Fibroblast of villous mesenchyme (primary cell): ENCODE measurements at regions not wholly inside any gene's neighbourhood (a gene's known extent, or its start where the extent isn't known, plus 50 kb on each side); places are given as distances from the start of the nearest gene placed in this dataset.
"Not testable (repeated sequence)": the region's sequence is repeated elsewhere in the genome, so short reads cannot be mapped to it uniquely, and the experiment has no call there.

ENCODE experiments used
- DNase-seq: peaks from one replicate; pipeline ENCODE4 v3.0.0-alpha.2; 2010; ENCODE audit warnings: low read depth
- H3K4me3 ChIP-seq: 2 replicates; pipeline ENCODE4 v1.5.1; 2011; ENCODE audit warnings: low read depth, mild to moderate bottlenecking, low read length
- CTCF ChIP-seq: IDR thresholded peaks from 2 replicates; pipeline ENCODE4 v1.5.1; 2012; ENCODE audit warnings: low read depth, mild to moderate bottlenecking, low read length; ENCODE audit not compliant: insufficient read depth

DNA sequence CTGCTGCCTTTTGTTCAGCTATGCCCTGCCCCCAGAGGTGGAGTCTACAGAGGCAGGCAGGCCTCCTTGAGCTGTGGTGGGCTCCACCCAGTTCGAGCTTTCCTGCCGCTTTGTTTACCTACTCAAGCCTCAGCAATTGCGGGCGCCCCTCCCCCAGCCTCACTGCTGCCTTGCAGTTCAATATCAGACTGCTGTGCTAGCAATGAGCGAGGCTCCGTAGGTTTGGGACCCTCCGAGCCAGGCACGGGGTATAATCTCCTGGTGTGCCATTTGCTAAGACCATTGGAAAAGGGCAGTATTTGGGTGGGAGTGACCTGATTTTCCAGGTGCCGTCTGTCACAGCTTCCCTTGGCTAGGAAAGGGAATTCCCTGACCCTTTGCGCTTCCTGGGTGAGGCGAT, 51.9 kb downstream of the DIPK2A start:
- H3K4me3 ChIP-seq, DNase-seq: not testable (repeated sequence)

DNA sequence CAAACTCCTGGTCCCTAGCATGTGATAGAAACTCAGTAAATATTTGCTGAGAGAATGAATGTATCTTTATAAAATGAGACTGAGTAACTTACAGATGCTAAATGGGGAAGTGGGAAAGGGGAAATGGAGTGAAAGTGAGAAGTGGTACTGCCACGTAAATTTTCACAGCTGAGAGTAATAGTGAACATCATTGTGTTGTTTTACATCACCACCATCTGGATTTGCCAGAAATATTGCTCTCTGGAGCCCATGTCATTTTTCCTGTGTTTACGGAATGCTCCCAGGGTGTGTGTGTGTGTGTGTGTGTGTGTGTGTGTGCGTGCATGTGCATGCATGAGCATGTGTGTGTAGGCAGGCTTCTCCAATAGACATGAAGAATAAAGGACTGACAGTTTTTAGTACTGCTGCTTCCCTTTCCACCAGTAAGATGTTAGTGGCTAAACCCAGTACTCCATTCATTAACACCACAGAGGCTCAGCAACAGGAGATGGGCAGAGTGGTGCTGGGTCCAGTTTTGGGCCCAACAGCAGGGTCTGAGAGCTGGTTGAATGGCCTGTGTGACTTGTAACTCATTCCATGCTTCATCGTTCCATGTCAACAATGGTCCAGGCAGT, 57.3 kb downstream of the DIPK2A start:
- DNase-seq = no peak
- no peak overlapping the region for H3K4me3 ChIP-seq
- no peak for TF ChIP-seq CTCF

DNA sequence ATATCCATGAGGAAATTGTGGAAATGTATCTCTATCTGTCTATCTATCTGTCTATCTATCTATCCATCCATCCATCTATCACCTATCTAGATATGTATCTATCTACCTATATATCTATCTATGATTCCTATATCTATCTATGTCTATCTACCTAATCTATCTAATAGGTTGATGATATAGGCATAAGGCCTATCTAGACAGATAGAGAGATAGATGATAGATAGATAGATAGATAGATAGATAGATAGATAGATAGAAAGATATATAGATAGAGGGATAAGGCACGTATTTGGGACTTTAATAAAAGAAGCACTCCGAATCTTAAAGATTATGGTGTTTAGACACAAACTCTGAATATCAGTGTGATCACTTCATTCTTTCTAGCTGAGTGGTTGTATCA, 58.1 kb downstream of the DIPK2A start:
- no peak for TF ChIP-seq CTCF
- no peak for DNase-seq
- H3K4me3 ChIP-seq = no peak overlapping the region

DNA sequence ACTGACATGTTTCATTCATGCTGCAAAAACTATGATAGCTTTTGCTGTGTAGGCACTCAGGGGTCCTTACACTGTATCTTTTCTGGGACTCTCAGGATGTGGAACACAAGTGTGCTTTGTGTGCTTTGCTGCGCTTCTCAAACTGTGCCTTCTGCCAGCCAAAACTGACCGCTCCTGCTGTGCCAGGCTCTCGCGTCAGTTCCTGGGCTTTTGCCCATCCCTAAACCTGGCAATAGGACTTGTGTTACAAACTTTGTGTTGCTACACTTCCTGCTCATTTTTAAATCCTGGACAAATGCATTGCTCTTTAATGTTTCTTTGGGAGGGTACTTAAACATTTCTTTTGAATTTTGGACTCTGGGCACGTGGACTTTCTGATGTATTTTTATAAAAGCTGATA, 60.3 kb downstream of the DIPK2A start:
- no peak for TF ChIP-seq CTCF
- no peak for DNase-seq
- H3K4me3 ChIP-seq = no peak overlapping the region

- H3K4me3 ChIP-seq = no peak overlapping the region
- no peak for DNase-seq
- TF ChIP-seq CTCF = no peak
Measured at GRCh38 chr3:144032531-144033239, 61.1 kb downstream of the DIPK2A start.

- H3K4me3 ChIP-seq = no peak overlapping the region
- DNase-seq = no peak
- TF ChIP-seq CTCF = no peak
Measured at GRCh38 chr3:144033240-144033589, 61.6 kb downstream of the DIPK2A start.

GRCh38 chr3:144033863-144034262, 62.2 kb downstream of the DIPK2A start:
- TF ChIP-seq CTCF = no peak
- no peak for DNase-seq

More at GRCh38 chr3:144033863-144034262, 62.2 kb downstream of the DIPK2A start:
- no peak overlapping the region for H3K4me3 ChIP-seq
